Glutamatergic neuron (in vitro differentiated cells): ENCODE measurements at regions not wholly inside any gene's neighbourhood (a gene's known extent, or its start where the extent isn't known, plus 50 kb on each side); places are given as distances from the start of the nearest gene placed in this dataset.
"Not testable (repeated sequence)": the region's sequence is repeated elsewhere in the genome, so short reads cannot be mapped to it uniquely, and the experiment has no call there.

Source experiments
- DNase-seq: peaks from one replicate; pipeline ENCODE4 v3.0.0; 2022
- H3K27ac Mint-ChIP-seq: one replicate; pipeline ENCODE4 v1.8.0; 2020; ENCODE audit warnings: mild to moderate bottlenecking, mixed read lengths, inconsistent platforms; ENCODE audit not compliant: unreplicated experiment
- H3K27me3 Mint-ChIP-seq: one replicate; pipeline ENCODE4 v1.8.0; 2020; ENCODE audit warnings: mild to moderate bottlenecking, moderate library complexity, mixed read lengths, inconsistent platforms; ENCODE audit not compliant: unreplicated experiment
- H3K36me3 Mint-ChIP-seq: one replicate; pipeline ENCODE4 v1.8.0; 2020; ENCODE audit warnings: mild to moderate bottlenecking, mixed read lengths, inconsistent platforms; ENCODE audit not compliant: unreplicated experiment
- H3K4me1 Mint-ChIP-seq: one replicate; pipeline ENCODE4 v1.8.0; 2020; ENCODE audit warnings: mild to moderate bottlenecking, low read depth, mixed read lengths, inconsistent platforms; ENCODE audit not compliant: unreplicated experiment
- H3K4me3 Mint-ChIP-seq: one replicate; pipeline ENCODE4 v1.8.0; 2020; ENCODE audit warnings: mild to moderate bottlenecking, mixed read lengths, inconsistent platforms; ENCODE audit not compliant: unreplicated experiment
- H3K9me3 Mint-ChIP-seq: one replicate; pipeline ENCODE4 v1.8.0; 2020; ENCODE audit warnings: mild to moderate bottlenecking, moderate library complexity, mixed read lengths, inconsistent platforms; ENCODE audit not compliant: unreplicated experiment
- CTCF ChIP-seq: fragments of 200-600 bp; sonication (generic); IDR thresholded peaks from one replicate; pipeline ENCODE4 v1.5.0; 2021; ENCODE audit not compliant: partially characterized antibody, unreplicated experiment

DNA sequence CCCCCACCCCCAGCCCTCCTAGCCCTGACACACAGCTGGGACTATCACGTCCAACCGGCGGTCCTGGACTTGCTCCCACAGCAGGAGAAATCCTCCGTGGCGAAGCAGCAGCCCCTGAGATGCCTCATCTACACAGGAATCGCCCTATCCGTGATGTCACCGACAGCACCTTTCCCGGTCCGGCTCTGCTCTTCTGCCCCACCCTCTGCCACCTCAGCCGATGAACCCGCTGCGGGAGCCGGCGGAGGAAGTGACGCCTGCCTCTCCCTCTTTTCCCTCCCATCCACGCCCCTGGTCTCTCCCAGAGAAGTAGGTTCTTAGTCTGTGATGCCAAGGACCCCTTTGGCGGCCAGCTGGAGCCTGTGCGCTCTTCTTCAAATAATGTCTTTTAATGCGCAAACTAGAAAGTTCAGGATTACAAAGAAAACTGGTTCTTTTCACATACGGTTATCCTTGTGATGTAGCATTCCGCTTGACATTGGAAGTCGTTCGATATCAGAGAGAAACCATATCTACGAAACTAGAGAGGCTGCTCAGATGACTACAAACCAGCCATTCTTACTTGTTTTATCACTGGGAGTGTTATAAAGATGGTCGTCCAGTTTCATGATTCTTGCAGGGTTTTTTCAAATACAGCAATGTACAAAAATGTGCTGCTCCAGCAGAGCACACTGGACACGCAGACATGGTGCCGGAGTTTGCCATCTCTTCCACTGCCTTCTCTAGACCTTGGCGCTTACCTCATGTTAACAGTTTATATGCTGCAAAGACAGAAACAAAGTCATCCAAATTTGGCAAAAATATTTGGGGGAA is 120.3 kb downstream of the PPIAL4G start:
- TF ChIP-seq CTCF, result no peak
- H3K27ac Mint-ChIP-seq, result no peak overlapping the region

DNA sequence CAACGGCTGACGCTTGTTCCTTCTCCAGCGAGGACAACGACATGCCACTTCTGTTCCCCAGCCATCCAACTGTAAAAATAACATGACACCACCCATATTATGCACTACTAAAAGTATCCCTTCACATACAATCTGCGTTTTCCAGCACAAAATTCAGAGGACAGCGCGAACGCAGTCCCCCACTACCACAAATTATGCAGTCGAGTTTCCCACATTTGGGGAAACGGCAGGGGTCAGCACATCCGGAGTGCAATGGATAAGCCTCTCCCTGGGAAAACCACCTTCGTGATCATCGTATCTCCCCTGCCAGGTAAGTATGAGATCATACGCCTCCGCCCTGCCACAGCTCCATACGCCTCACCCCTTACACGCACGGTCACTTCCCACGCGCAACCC is 120.9 kb downstream of the PPIAL4G start:
- Mint-ChIP-seq H3K27ac (no peak overlapping the region), H3K4me1 (peaks cover 4% of the 10 kb centered on the region), H3K27me3 (peaks cover 5% of the 10 kb centered on the region), H3K9me3 (peaks cover 1% of the 10 kb centered on the region), H3K36me3 (no peaks in the 10 kb centered on the region), H3K4me3 (peak overlapping the region; percentile 83)
- DNase-seq, result no peak
- TF ChIP-seq CTCF, result no peak

More for the DNA sequence above, 120.3 kb downstream of the PPIAL4G start:
- H3K4me3 Mint-ChIP-seq, result peak overlapping the region; percentile 83
- H3K4me1 Mint-ChIP-seq, result peaks cover 4% of the 10 kb centered on the region
- H3K36me3 Mint-ChIP-seq, result no peaks in the 10 kb centered on the region
- DNase-seq, result peak; percentile 59
- H3K9me3 Mint-ChIP-seq, result peaks cover 1% of the 10 kb centered on the region
- H3K27me3 Mint-ChIP-seq, result peaks cover 5% of the 10 kb centered on the region

DNA sequence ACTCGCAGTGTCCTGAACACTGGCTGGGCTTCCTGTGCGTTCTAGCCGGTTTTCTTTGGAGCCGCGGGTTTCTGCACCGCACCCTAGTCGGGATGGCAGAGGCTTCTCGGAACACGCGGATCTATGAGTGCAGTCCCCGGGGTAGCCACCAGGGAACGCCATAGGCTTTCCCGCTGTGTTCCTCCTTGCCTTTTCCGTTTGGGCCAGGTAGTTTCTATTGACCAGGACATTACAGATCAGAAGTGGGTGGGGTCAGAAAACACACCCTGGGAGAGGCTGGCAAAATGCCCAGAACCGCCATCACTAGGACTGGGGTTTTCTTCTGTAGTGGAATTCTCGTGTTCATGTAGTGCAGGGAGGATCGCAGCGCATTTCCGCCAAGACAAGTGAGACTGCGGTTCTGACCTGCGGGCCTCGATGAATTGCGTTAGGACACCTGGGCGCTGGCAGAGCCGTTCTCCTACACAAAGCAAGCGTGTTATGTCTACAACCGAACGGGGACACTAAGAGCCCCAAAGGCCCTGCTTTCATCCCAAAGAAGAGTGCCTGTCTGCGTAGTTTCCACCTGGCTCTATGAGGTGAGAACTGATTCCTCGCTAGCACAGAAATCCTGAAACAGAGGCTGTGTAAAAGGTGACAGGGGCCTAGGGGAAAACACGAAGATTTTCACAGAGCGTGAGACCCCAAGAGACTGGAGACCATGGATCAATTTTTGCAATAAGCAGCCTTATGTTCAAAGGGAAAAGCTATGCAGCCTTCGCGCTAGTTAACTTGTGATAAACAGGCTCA is 121.5 kb downstream of the PPIAL4G start:
- not testable (repeated sequence) for DNase-seq, H3K27me3 Mint-ChIP-seq, H3K27ac Mint-ChIP-seq, H3K36me3 Mint-ChIP-seq, H3K9me3 Mint-ChIP-seq, H3K4me1 Mint-ChIP-seq
- peak; percentile 80 for TF ChIP-seq CTCF
- H3K4me3 Mint-ChIP-seq, result peak overlapping the region; percentile 83

- Mint-ChIP-seq H3K4me3 (no peak overlapping the region), H3K36me3 (no peaks in the 10 kb centered on the region), H3K9me3 (peaks cover 3% of the 10 kb centered on the region), H3K27ac (no peak overlapping the region), H3K27me3 (peaks cover 20% of the 10 kb centered on the region), H3K4me1 (peaks cover 2% of the 10 kb centered on the region)
- no peak for TF ChIP-seq CTCF
- DNase-seq, result no peak
Observed at GRCh38 chr1:148357037-148357436, 126.1 kb downstream of the PPIAL4G start.

DNA sequence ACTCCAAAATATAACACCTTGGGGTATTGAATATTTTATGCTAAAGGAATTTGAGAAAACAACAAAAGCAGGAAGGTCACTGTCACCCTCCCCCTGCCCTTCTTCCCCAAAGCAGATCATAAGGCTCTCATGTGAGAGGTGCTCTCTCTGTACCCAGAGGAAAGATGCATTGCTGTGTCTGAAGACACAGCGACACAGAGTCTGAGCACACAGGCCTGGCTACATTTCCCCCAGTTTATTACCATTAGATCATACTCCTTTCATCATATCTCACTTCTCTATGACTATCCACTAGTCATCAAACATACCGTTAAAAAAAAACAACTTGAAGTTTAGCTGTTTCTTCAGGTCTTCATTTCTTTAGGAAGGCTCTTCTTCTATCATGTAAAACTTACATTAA is 127.1 kb downstream of the PPIAL4G start:
- no peak for TF ChIP-seq CTCF
- H3K9me3 Mint-ChIP-seq, result peaks cover 3% of the 10 kb centered on the region
- H3K27me3 Mint-ChIP-seq, result peaks cover 19% of the 10 kb centered on the region
- no peak overlapping the region for H3K27ac Mint-ChIP-seq
- no peaks in the 10 kb centered on the region for H3K36me3 Mint-ChIP-seq
- H3K4me3 Mint-ChIP-seq, result no peak overlapping the region
- no peaks in the 10 kb centered on the region for H3K4me1 Mint-ChIP-seq
- DNase-seq, result no peak
